SK-N-SH treated with all-trans-retinoic acid at 6 μM for 48 hours (cell line): ENCODE measurements at regions not wholly inside any gene's neighbourhood (a gene's known extent, or its start where the extent isn't known, plus 50 kb on each side); places are given as distances from the start of the nearest gene placed in this dataset.
A peak's percentile ranks its signal among the peaks of the same experiment; 100 is the strongest.

Experiments used
- CREB5 ChIP-seq: fragments of 250-450 bp; sonication (Bioruptor Pico); IDR thresholded peaks from 2 replicates; pipeline ENCODE4 v1.5.1; 2020; ENCODE audit warnings: low read depth, mild to moderate bottlenecking, moderate library complexity
- ESRRG ChIP-seq: fragments of 250-450 bp; sonication (Bioruptor Pico); IDR thresholded peaks from 2 replicates; pipeline ENCODE4 v1.6.1; 2021; ENCODE audit warnings: mild to moderate bottlenecking
- ISL1 ChIP-seq: fragments of 250-450 bp; sonication (Bioruptor Pico); IDR thresholded peaks from 2 replicates; pipeline ENCODE4 v2.1.2; 2022; ENCODE audit warnings: mild to moderate bottlenecking, moderate library complexity
- OSR1 ChIP-seq: fragments of 250-450 bp; sonication (Bioruptor Pico); IDR thresholded peaks from 2 replicates; pipeline ENCODE4 v1.8.0; 2022; ENCODE audit warnings: moderate library complexity, mild to moderate bottlenecking, inconsistent platforms
- PATZ1 ChIP-seq: fragments of 250-450 bp; sonication (Bioruptor Pico); IDR thresholded peaks from 2 replicates; pipeline ENCODE4 v1.8.0; 2020; ENCODE audit warnings: mild to moderate bottlenecking, moderate library complexity, borderline replicate concordance
- PPARA ChIP-seq: fragments of 250-450 bp; sonication (Bioruptor Pico); IDR thresholded peaks from 2 replicates; pipeline ENCODE4 v1.5.0; 2020; ENCODE audit warnings: mild to moderate bottlenecking, borderline replicate concordance
- TCF4 ChIP-seq: fragments of 250-450 bp; sonication (Bioruptor Pico); IDR thresholded peaks from 2 replicates; pipeline ENCODE4 v1.8.0; 2021; ENCODE audit warnings: mild to moderate bottlenecking, moderate library complexity, borderline replicate concordance
- TSHZ2 ChIP-seq: fragments of 250-450 bp; sonication (Bioruptor Pico); IDR thresholded peaks from 2 replicates; pipeline ENCODE4 v1.5.0; 2020; ENCODE audit warnings: mild to moderate bottlenecking, moderate library complexity
- ZFP3 ChIP-seq: fragments of 250-450 bp; sonication (Bioruptor Pico); IDR thresholded peaks from 2 replicates; pipeline ENCODE4 v1.5.0; 2020; ENCODE audit warnings: mild to moderate bottlenecking, moderate library complexity
- ZNF70 ChIP-seq: fragments of 450-650 bp; formaldehyde crosslinking; IDR thresholded peaks from 2 replicates; pipeline ENCODE4 v1.5.0; 2020; ENCODE audit warnings: mild to moderate bottlenecking, moderate library complexity

- no peak for TF ChIP-seq ZNF70
- TF ChIP-seq PATZ1 (CRISPR knock-in tag): no peak
- no peak for TF ChIP-seq CREB5 (CRISPR knock-in tag)
- no peak for TF ChIP-seq TSHZ2 (CRISPR knock-in tag)
- TF ChIP-seq ISL1 (CRISPR knock-in tag): 0 out of 2 replicates have a peak, but pooled peaks have one; percentile 13
- TF ChIP-seq TCF4 (CRISPR knock-in tag): no peak
- TF ChIP-seq ZFP3 (CRISPR knock-in tag): no peak
- TF ChIP-seq OSR1 (CRISPR knock-in tag): no peak
- no peak for TF ChIP-seq PPARA
- no peak for TF ChIP-seq ESRRG
Observed at GRCh38 chr12:46659032-46659650, 166.7 kb downstream of the SLC38A4 start.
